CD4-positive, alpha-beta T cell (primary cell): ENCODE measurements at regions not wholly inside any gene's neighbourhood (a gene's known extent, or its start where the extent isn't known, plus 50 kb on each side); places are given as distances from the start of the nearest gene placed in this dataset.

ENCODE experiments used
- ATAC-seq: fragments of 200-7000 bp; cut with Tn5 transposase; one replicate; pipeline ENCODE4 v1.10.0; 2022; ENCODE audit warnings: mild to moderate bottlenecking; ENCODE audit not compliant: poor library complexity
- CTCF ChIA-PET: fragments of 350-600 bp; sonication (Branson Sonifier 250); formaldehyde crosslinking; loops from one replicate; lab custom pipeline; 2021; ENCODE audit warnings: antibody characterized with exemption, inconsistent platforms; lab: Charles Lee
- POLR2A ChIA-PET: fragments of 350-600 bp; sonication (Branson Sonifier 250); formaldehyde crosslinking; loops from one replicate; lab custom pipeline; 2021; ENCODE audit warnings: antibody characterized with exemption, inconsistent platforms; lab: Charles Lee
- DNase-seq, 14 experiments: peaks; one replicate each; pipeline ENCODE4 v3.0.0-alpha.2; 2013 to 2020; ENCODE audit warnings: mixed read lengths in 2 of 14
- H3K27ac ChIP-seq, 2 donors: one replicate each; pipeline versions ENCODE4 v1.5.1 to v1.7.0; 2013; ENCODE audit warnings: low read length in 2 of 2, low read depth in 1 of 2, mild to moderate bottlenecking in 1 of 2
- H3K27me3 ChIP-seq, 2 experiments: 1 replicate in 1 of 2; 2 replicates in 1 of 2; pipeline versions ENCODE4 v1.6.1 to v1.7.0; 2013; ENCODE audit warnings: low read length in 2 of 2, control low read depth in 1 of 2, mild to moderate bottlenecking in 1 of 2, moderate library complexity in 1 of 2; ENCODE audit not compliant: insufficient read depth in 2 of 2, control insufficient read depth in 1 of 2
- H3K36me3 ChIP-seq: one replicate; pipeline ENCODE4 v1.6.1; 2013; ENCODE audit warnings: low read length, control low read depth; ENCODE audit not compliant: insufficient read depth
- H3K4me1 ChIP-seq: one replicate; pipeline ENCODE4 v1.6.1; 2013; ENCODE audit warnings: low read length, control low read depth; ENCODE audit not compliant: insufficient read depth
- H3K4me3 ChIP-seq: one replicate; pipeline ENCODE4 v1.5.1; 2013; ENCODE audit warnings: mild to moderate bottlenecking, low read length, moderate library complexity
- H3K9me3 ChIP-seq, 2 experiments: 1 replicate in 1 of 2; 2 replicates in 1 of 2; pipeline versions ENCODE4 v1.6.1 to v1.7.0; 2013; ENCODE audit warnings: low read length in 2 of 2, mild to moderate bottlenecking in 2 of 2, control low read depth in 1 of 2, moderate library complexity in 1 of 2; ENCODE audit not compliant: control insufficient read depth in 1 of 2, insufficient read depth in 1 of 2
- H3K27ac Mint-ChIP-seq: one replicate; pipeline ENCODE4 v1.8.0; 2020; ENCODE audit warnings: mixed read lengths
- H3K27me3 Mint-ChIP-seq: one replicate; pipeline ENCODE4 v1.8.0; 2021; ENCODE audit warnings: mixed read lengths
- H3K36me3 Mint-ChIP-seq: one replicate; pipeline ENCODE4 v1.8.0; 2021; ENCODE audit warnings: low read depth, mixed read lengths
- H3K4me1 Mint-ChIP-seq: one replicate; pipeline ENCODE4 v1.8.0; 2021; ENCODE audit warnings: low read depth, mixed read lengths
- H3K4me3 Mint-ChIP-seq: one replicate; pipeline ENCODE4 v1.8.0; 2020; ENCODE audit warnings: mild to moderate bottlenecking, mixed read lengths
- H3K9me3 Mint-ChIP-seq: one replicate; pipeline ENCODE4 v1.8.0; 2020; ENCODE audit warnings: mixed read lengths
- intact Hi-C, 2 experiments: fragments of 100-400 bp; cut with DNase I in 1 of 2; cut with micrococcal nuclease in 1 of 2; formaldehyde crosslinking; loops; one replicate each; pipeline versions ENCODE4 v1.15.1 to v1.9.0; 2023 to 2025; cut with DNase I, micrococcal nuclease
- TF ChIP-seq, protein P1 (sequence below): fragments of 200-600 bp; IDR thresholded peaks from one replicate; pipeline ENCODE4 v1.8.0; 2022; ENCODE audit warnings: antibody characterized with exemption, mild to moderate bottlenecking

DNA sequence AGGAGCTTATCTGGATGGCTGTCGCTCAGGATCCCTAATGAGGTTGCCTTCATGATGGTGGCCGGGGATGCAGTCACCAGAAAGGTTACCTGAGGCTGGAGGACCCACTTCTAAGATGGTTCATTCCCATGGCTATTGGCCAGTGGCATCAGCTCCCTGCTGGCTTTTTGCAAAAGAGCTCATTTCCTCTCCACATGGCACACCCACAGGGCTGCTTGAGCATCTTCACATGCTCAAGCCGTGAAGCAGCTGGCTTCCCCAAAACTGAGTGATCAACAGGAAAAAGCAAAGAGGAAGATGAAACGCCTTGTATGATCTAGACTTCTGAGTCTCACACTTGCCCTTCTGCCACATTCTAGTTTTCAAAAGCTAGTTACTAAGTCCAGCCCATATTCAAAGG lies 124.6 kb upstream of the CXADR start:
- Histone ChIP-seq H3K4me3 (no peak overlapping the region), H3K36me3 (no peaks in the 10 kb centered on the region), H3K27ac (no peak overlapping the region), H3K4me1 (no peaks in the 10 kb centered on the region), H3K27me3 (no peaks in the 10 kb centered on the region), H3K9me3 (no peaks in the 10 kb centered on the region)
- Mint-ChIP-seq H3K4me3 (no peak overlapping the region), H3K4me1 (no peaks in the 10 kb centered on the region), H3K9me3 (no peaks in the 10 kb centered on the region), H3K36me3 (no peaks in the 10 kb centered on the region), H3K27ac (no peak overlapping the region), H3K27me3 (peaks cover 5% of the 10 kb centered on the region)
- ATAC-seq, result no peak
- TF ChIP-seq, protein P1, sequence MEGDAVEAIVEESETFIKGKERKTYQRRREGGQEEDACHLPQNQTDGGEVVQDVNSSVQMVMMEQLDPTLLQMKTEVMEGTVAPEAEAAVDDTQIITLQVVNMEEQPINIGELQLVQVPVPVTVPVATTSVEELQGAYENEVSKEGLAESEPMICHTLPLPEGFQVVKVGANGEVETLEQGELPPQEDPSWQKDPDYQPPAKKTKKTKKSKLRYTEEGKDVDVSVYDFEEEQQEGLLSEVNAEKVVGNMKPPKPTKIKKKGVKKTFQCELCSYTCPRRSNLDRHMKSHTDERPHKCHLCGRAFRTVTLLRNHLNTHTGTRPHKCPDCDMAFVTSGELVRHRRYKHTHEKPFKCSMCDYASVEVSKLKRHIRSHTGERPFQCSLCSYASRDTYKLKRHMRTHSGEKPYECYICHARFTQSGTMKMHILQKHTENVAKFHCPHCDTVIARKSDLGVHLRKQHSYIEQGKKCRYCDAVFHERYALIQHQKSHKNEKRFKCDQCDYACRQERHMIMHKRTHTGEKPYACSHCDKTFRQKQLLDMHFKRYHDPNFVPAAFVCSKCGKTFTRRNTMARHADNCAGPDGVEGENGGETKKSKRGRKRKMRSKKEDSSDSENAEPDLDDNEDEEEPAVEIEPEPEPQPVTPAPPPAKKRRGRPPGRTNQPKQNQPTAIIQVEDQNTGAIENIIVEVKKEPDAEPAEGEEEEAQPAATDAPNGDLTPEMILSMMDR, result no peak
- intact Hi-C loops, result loop anchor here in 1 of 2 experiments (10.0 kb wide), 1 partner anchor 517 kb away; no protein-coding TSS in a partner anchor
- ChIA-PET POLR2A (interaction anchor here (1.0 kb wide), 1 partner anchor 197 kb away, joined by 3 read pairs; no protein-coding TSS in a partner anchor), CTCF (interaction anchor here (1.0 to 1.6 kb wide), 2 partner anchors 28 to 198 kb away, joined by 3 to 7 read pairs; no protein-coding TSS in a partner anchor)
- DNase-seq, result no peak

DNA sequence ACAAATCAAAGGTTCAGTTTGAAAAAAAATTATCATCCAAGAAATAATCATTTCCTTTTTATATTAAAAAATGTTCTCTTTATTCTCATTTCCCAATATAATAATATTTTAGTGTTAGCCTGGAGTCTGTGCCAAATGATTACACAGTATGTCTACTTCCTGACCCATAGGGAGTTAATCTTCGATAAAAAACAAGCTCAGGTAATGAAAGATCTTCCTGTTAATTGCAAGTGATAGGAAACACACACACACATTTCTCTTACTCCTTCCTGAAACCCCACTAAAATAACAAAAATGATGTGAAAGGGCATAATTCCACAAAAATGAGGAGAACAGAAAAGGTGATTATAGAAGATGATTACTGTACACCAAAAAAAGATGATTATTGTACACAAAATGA lies 123.5 kb upstream of the CXADR start:
- CTCF ChIA-PET, result interaction anchor here (1.6 kb wide), 1 partner anchor 197 kb away, joined by 7 read pairs; no protein-coding TSS in a partner anchor
- intact Hi-C loops, result loop anchor here in 1 of 2 experiments (10.0 kb wide), 1 partner anchor 515 kb away; no protein-coding TSS in a partner anchor
- DNase-seq, result no peak
- Histone ChIP-seq H3K27ac (no peak overlapping the region), H3K9me3 (no peaks in the 10 kb centered on the region), H3K4me3 (no peak overlapping the region), H3K36me3 (no peaks in the 10 kb centered on the region), H3K27me3 (peaks cover 0 to under 1% of the 10 kb centered on the region in 2 experiments), H3K4me1 (no peaks in the 10 kb centered on the region)
- ATAC-seq, result no peak
- Mint-ChIP-seq H3K4me1 (no peaks in the 10 kb centered on the region), H3K9me3 (no peaks in the 10 kb centered on the region), H3K27me3 (peaks cover 9% of the 10 kb centered on the region), H3K27ac (no peak overlapping the region), H3K36me3 (no peaks in the 10 kb centered on the region), H3K4me3 (no peak overlapping the region)
- POLR2A ChIA-PET, result no interaction called here
- TF ChIP-seq, protein P1, result no peak

DNA sequence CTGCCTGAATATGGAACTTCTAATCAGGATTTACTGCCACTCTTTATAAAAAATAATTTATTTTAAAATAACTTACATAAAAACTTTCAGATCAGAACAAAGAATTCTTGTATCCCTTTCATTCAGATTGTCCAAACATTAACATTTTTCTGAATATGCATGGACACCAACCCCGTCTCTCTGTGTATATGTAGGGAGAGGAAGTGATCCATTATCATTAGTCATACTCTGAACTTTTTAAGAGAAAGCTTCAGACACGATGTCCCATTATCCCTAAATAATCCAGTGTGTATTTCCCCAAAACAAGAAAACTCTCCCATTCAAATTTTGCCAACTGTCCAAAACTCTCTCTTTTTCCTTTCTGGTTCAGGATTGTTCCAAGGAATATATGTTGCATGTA lies 122.3 kb upstream of the CXADR start:
- Mint-ChIP-seq H3K4me3 (no peak overlapping the region), H3K9me3 (no peaks in the 10 kb centered on the region), H3K36me3 (no peaks in the 10 kb centered on the region), H3K4me1 (no peaks in the 10 kb centered on the region), H3K27ac (no peak overlapping the region), H3K27me3 (peaks cover 9% of the 10 kb centered on the region)
- intact Hi-C loops, result no loop called here
- POLR2A ChIA-PET, result no interaction called here
- TF ChIP-seq, protein P1, result no peak
- no peak for DNase-seq
- ATAC-seq, result no peak
- CTCF ChIA-PET, result interaction anchor here (1.7 kb wide), 1 partner anchor 195 kb away, joined by 4 read pairs; no protein-coding TSS in a partner anchor
- no peaks in the 10 kb centered on the region for H3K9me3 ChIP-seq
- peaks cover 0 to 6% of the 10 kb centered on the region in 2 experiments for H3K27me3 ChIP-seq
- no peaks in the 10 kb centered on the region for H3K4me1 ChIP-seq
- no peaks in the 10 kb centered on the region for H3K36me3 ChIP-seq
- no peak overlapping the region for H3K27ac ChIP-seq
- no peak overlapping the region for H3K4me3 ChIP-seq
